ENCODE measurements at regions not wholly inside any gene's neighbourhood (a gene's known extent, or its start where the extent isn't known, plus 50 kb on each side); places are given as distances from the start of the nearest gene placed in this dataset.

GRCh38 chr19:31120952-31121351 is 228.3 kb downstream of the TSHZ3 start:
- TF ChIP-seq CTCF (IDR thresholded peaks at IDR 0.05; ENCODE audit: control insufficient read depth, insufficient read depth, low read depth, low read length, missing control alignments) = no peak
- no peak for DNase-seq (ENCODE audit: low read depth)
- H3K4me3 ChIP-seq (ENCODE audit: control insufficient read depth, low read depth, low read length) = no peak overlapping the region

GRCh38 chr19:31119951-31120690 is 229.1 kb downstream of the TSHZ3 start:
- TF ChIP-seq CTCF (IDR thresholded peaks at IDR 0.05; ENCODE audit: control insufficient read depth, insufficient read depth, low read depth, low read length, missing control alignments) = no peak
- no peak overlapping the region for H3K4me3 ChIP-seq (ENCODE audit: control insufficient read depth, low read depth, low read length)
- DNase-seq (ENCODE audit: low read depth) = no peak

GRCh38 chr19:31118986-31119385 is 230.2 kb downstream of the TSHZ3 start:
- no peak for TF ChIP-seq CTCF (IDR thresholded peaks at IDR 0.05; ENCODE audit: control insufficient read depth, insufficient read depth, low read depth, low read length, missing control alignments)
- H3K4me3 ChIP-seq (ENCODE audit: control insufficient read depth, low read depth, low read length) = no peak overlapping the region
- DNase-seq (ENCODE audit: low read depth) = no peak

GRCh38 chr19:31118287-31118955 is 230.8 kb downstream of the TSHZ3 start:
- H3K4me3 ChIP-seq (ENCODE audit: control insufficient read depth, low read depth, low read length) = no peak overlapping the region
- no peak for DNase-seq (ENCODE audit: low read depth)
- TF ChIP-seq CTCF (IDR thresholded peaks at IDR 0.05; ENCODE audit: control insufficient read depth, insufficient read depth, low read depth, low read length, missing control alignments) = no peak

- no peak overlapping the region for H3K4me3 ChIP-seq (ENCODE audit: control insufficient read depth, low read depth, low read length)
- no peak for TF ChIP-seq CTCF (IDR thresholded peaks at IDR 0.05; ENCODE audit: control insufficient read depth, insufficient read depth, low read depth, low read length, missing control alignments)
These were observed 234.7 kb downstream of the TSHZ3 start for GRCh38 chr19:31114585-31114984.

GRCh38 chr19:31113293-31113692 is 235.9 kb downstream of the TSHZ3 start:
- DNase-seq (ENCODE audit: low read depth) = peak; percentile 29
- no peak overlapping the region for H3K4me3 ChIP-seq (ENCODE audit: control insufficient read depth, low read depth, low read length)
- TF ChIP-seq CTCF (IDR thresholded peaks at IDR 0.05; ENCODE audit: control insufficient read depth, insufficient read depth, low read depth, low read length, missing control alignments) = no peak

More at GRCh38 chr19:31114585-31114984, 234.7 kb downstream of the TSHZ3 start:
- DNase-seq (ENCODE audit: low read depth) = no peak
